ENCODE measurements at regions not wholly inside any gene's neighbourhood (a gene's known extent, or its start where the extent isn't known, plus 50 kb on each side); places are given as distances from the start of the nearest gene placed in this dataset.

DNA sequence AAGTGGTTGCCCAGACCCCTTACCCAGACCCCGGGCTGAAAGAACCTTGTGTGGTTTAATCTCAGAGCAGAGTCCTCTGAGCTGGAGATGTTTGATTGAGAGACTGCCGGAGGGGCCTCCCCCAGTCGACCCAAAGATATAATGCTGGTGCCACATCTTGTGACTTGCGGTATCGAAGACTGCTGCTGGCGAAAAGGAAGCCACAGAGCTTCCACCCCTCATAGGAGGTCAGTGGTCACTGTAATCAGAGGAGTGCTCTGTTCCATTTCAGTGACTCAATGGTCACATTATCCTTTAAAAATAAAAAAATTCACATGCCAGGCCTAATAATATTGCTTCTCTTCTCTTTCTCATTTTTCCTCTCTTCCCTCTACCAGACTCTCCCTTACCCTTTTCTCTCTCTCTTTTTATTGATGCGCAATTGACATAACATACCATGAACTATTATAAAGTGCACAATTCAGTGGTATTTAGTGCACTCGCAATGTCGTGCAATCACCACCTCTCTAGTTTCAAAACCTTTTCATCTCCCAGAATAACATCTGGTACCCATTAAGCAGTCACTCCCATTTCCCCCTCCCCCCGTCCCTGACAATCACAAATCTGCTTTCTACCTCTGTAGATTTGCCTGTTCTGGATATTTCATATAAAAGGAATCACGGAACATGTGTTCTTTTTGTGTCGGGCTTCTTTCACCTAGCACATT lies 52.6 kb upstream of the LYST start (continued):
- TF ChIP-seq, protein P1, sequence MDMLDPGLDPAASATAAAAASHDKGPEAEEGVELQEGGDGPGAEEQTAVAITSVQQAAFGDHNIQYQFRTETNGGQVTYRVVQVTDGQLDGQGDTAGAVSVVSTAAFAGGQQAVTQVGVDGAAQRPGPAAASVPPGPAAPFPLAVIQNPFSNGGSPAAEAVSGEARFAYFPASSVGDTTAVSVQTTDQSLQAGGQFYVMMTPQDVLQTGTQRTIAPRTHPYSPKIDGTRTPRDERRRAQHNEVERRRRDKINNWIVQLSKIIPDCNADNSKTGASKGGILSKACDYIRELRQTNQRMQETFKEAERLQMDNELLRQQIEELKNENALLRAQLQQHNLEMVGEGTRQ (IDR thresholded peaks at IDR 0.05; ENCODE audit: low read depth, low read length): no peak

GRCh38 chr1:235918465-235918864 lies 51.8 kb upstream of the LYST start:
- ATAC-seq (ENCODE audit: low read depth): no peak
- Histone ChIP-seq H2AK5ac (ENCODE audit: low read depth, low read length) (peak overlapping the region; percentile 90; the same call in 1 of the 2 replicates), H3K27me3 (ENCODE audit: control insufficient read depth, insufficient read depth, low read length) (no peaks in the 10 kb centered on the region), H3K4me2 (ENCODE audit: low read depth, low read length) (no peak overlapping the region), H3K23ac (ENCODE audit: low read depth, low read length) (no peak overlapping the region), H3K4me3 (ENCODE audit: insufficient read depth, low read depth, low read length) (no peak overlapping the region), H2AK9ac (replicated peaks; ENCODE audit: low read depth, low read length, poor library complexity) (no peak overlapping the region), H4K8ac (ENCODE audit: low read depth in 2 of 2, low read length in 2 of 2) (peak overlapping the region in 1 of 2 experiments; percentile 30; a peak in 2 of 4 replicates), H4K91ac (ENCODE audit: insufficient read depth, low read depth, low read length) (peak overlapping the region; percentile 29; the same call in 1 of the 2 replicates), H3K9ac (ENCODE audit: low read depth, low read length) (no peak overlapping the region), H4K20me1 (ENCODE audit: insufficient read depth, low read length) (no peaks in the 10 kb centered on the region), H2BK120ac (ENCODE audit: low read depth, low read length) (peak overlapping the region; percentile 80), H3K56ac (ENCODE audit: extremely low read depth, insufficient read depth, low read length) (no peak overlapping the region), H3K14ac (replicated peaks; ENCODE audit: low read depth, low read length) (peak overlapping the region; percentile 65; the same call in 1 of the 2 replicates), H3K4me1 (ENCODE audit: control insufficient read depth, insufficient read depth, low read length) (peaks cover 15% of the 10 kb centered on the region), H3K36me3 (ENCODE audit: control insufficient read depth, insufficient read depth, low read length) (no peaks in the 10 kb centered on the region), H3K4ac (ENCODE audit: low read depth, low read length) (peak overlapping the region; percentile 85), H3K27ac (ENCODE audit: insufficient read depth, low read length) (no peak overlapping the region), H3K79me1 (ENCODE audit: low read depth in 1 of 2, low read length in 2 of 2) (no peaks in the 10 kb centered on the region), H2AFZ (replicated peaks; ENCODE audit: low read length, poor library complexity) (no peak overlapping the region), H2BK5ac (ENCODE audit: low read depth, low read length, poor library complexity, severe bottlenecking) (no peak overlapping the region), H3K9me1 (ENCODE audit: insufficient read depth, low read length) (peaks cover 25% of the 10 kb centered on the region), H4K5ac (ENCODE audit: low read depth, low read length) (no peak overlapping the region; the same call in 1 of the 2 replicates), H3K18ac (ENCODE audit: low read depth, low read length) (peak overlapping the region; percentile 71; the same call in 1 of the 2 replicates), H3K9me3 (ENCODE audit: control insufficient read depth, insufficient read depth, low read length) (no peaks in the 10 kb centered on the region), H2BK20ac (ENCODE audit: low read depth, low read length) (peak overlapping the region; percentile 77), H2BK15ac (ENCODE audit: low read depth, low read length) (peak overlapping the region; percentile 72; the same call in 2 of the 3 replicates)
- in situ Hi-C loops (cut with MboI; ENCODE audit: low sequenced_read_pairs): no loop called here
- dilution Hi-C loops (cut with HindIII; ENCODE audit: low sequenced_read_pairs, unreplicated experiment): no loop called here
- no TSS peak for BruUV-seq (replicated peaks)
- POLR2A ChIA-PET (ENCODE audit: unreplicated experiment): no interaction called here
- intact Hi-C loops (cut with micrococcal nuclease): no loop called here
- 50% methylated on average over 2 of the region's 5 CpGs; no CpG with 5 or more reads in 1 of the 2 experiments for WGBS, 2 experiments (ENCODE audit: extremely low coverage in 2 of 2, insufficient read length in 1 of 2)
- no peak for DNase-seq
- CTCF ChIA-PET: no interaction called here
- TF ChIP-seq MXI1 (IDR thresholded peaks at IDR 0.05; ENCODE audit: borderline replicate concordance, low read depth, low read length) (no peak), POLR2A (IDR thresholded peaks at IDR 0.05; ENCODE audit: low read depth, low read length) (no peak), RAD21 (IDR thresholded peaks at IDR 0.05; ENCODE audit: low read length) (no peak), MAFK (IDR thresholded peaks at IDR 0.05; ENCODE audit: low read depth, low read length) (no peak), FOS (IDR thresholded peaks at IDR 0.05; ENCODE audit: low read depth, low read length) (no peak), CEBPB (IDR thresholded peaks at IDR 0.05; ENCODE audit: low read depth, low read length) (no peak), SMC3 (IDR thresholded peaks at IDR 0.05; ENCODE audit: low read depth, low read length) (no peak), BHLHE40 (IDR thresholded peaks at IDR 0.05; ENCODE audit: low read depth, low read length) (no peak), MAZ (IDR thresholded peaks at IDR 0.05; ENCODE audit: borderline replicate concordance, low read depth, low read length) (no peak), ELK1 (IDR thresholded peaks at IDR 0.05; ENCODE audit: borderline replicate concordance, low read depth, low read length) (no peak), CHD1 (IDR thresholded peaks at IDR 0.05; ENCODE audit: low read depth, low read length) (no peak)
- TF ChIP-seq, protein P2, sequence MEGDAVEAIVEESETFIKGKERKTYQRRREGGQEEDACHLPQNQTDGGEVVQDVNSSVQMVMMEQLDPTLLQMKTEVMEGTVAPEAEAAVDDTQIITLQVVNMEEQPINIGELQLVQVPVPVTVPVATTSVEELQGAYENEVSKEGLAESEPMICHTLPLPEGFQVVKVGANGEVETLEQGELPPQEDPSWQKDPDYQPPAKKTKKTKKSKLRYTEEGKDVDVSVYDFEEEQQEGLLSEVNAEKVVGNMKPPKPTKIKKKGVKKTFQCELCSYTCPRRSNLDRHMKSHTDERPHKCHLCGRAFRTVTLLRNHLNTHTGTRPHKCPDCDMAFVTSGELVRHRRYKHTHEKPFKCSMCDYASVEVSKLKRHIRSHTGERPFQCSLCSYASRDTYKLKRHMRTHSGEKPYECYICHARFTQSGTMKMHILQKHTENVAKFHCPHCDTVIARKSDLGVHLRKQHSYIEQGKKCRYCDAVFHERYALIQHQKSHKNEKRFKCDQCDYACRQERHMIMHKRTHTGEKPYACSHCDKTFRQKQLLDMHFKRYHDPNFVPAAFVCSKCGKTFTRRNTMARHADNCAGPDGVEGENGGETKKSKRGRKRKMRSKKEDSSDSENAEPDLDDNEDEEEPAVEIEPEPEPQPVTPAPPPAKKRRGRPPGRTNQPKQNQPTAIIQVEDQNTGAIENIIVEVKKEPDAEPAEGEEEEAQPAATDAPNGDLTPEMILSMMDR (conservative IDR thresholded peaks at IDR 0.05; ENCODE audit: low read depth, low read length): no peak
